ENCODE measurements at regions not wholly inside any gene's neighbourhood (a gene's known extent, or its start where the extent isn't known, plus 50 kb on each side); places are given as distances from the start of the nearest gene placed in this dataset.

- H3K27ac Mint-ChIP-seq: no peak overlapping the region
- no peak for TF ChIP-seq CTCF (conservative IDR thresholded peaks at IDR 0.05)
- DNase-seq (ENCODE audit: extremely low spot score, unreplicated experiment): no peak
- no peak overlapping the region for H3K4me3 Mint-ChIP-seq
- H3K36me3 Mint-ChIP-seq: no peaks in the 10 kb centered on the region
- H3K9me3 Mint-ChIP-seq: no peaks in the 10 kb centered on the region
- H3K27me3 Mint-ChIP-seq: peaks cover 39% of the 10 kb centered on the region
- H3K4me1 Mint-ChIP-seq (ENCODE audit: unreplicated experiment): peaks cover 11% of the 10 kb centered on the region
Measured at GRCh38 chr17:15048933-15049794, 216.0 kb downstream of the PMP22 start.

- no peaks in the 10 kb centered on the region for H3K36me3 Mint-ChIP-seq
- TF ChIP-seq CTCF (conservative IDR thresholded peaks at IDR 0.05): peak; percentile 19
- H3K9me3 Mint-ChIP-seq: no peaks in the 10 kb centered on the region
- H3K27ac Mint-ChIP-seq: no peak overlapping the region
- H3K4me3 Mint-ChIP-seq: no peak overlapping the region
- DNase-seq (ENCODE audit: extremely low spot score, unreplicated experiment): no peak
- H3K27me3 Mint-ChIP-seq: peaks cover 39% of the 10 kb centered on the region
- H3K4me1 Mint-ChIP-seq (ENCODE audit: unreplicated experiment): peaks cover 11% of the 10 kb centered on the region
Measured at GRCh38 chr17:15048381-15048780, 216.7 kb downstream of the PMP22 start.

- Mint-ChIP-seq H3K27ac (no peak overlapping the region), H3K36me3 (no peaks in the 10 kb centered on the region), H3K4me1 (ENCODE audit: unreplicated experiment) (peaks cover 7% of the 10 kb centered on the region), H3K4me3 (no peak overlapping the region), H3K9me3 (no peaks in the 10 kb centered on the region), H3K27me3 (peaks cover 4% of the 10 kb centered on the region)
- TF ChIP-seq CTCF (conservative IDR thresholded peaks at IDR 0.05): no peak
- DNase-seq (ENCODE audit: extremely low spot score, unreplicated experiment): no peak
Measured at GRCh38 chr17:15042311-15042710, 222.8 kb downstream of the PMP22 start.

- Mint-ChIP-seq H3K27me3 (peaks cover 11% of the 10 kb centered on the region), H3K4me3 (no peak overlapping the region), H3K36me3 (no peaks in the 10 kb centered on the region), H3K4me1 (ENCODE audit: unreplicated experiment) (peaks cover 7% of the 10 kb centered on the region), H3K9me3 (no peaks in the 10 kb centered on the region), H3K27ac (no peak overlapping the region)
- TF ChIP-seq CTCF (conservative IDR thresholded peaks at IDR 0.05): no peak
- no peak for DNase-seq (ENCODE audit: extremely low spot score, unreplicated experiment)
Measured at GRCh38 chr17:15039366-15039765, 225.8 kb downstream of the PMP22 start.

- no peaks in the 10 kb centered on the region for H3K36me3 Mint-ChIP-seq
- H3K27me3 Mint-ChIP-seq: peaks cover 11% of the 10 kb centered on the region
- H3K4me1 Mint-ChIP-seq (ENCODE audit: unreplicated experiment): peaks cover 7% of the 10 kb centered on the region
- DNase-seq (ENCODE audit: extremely low spot score, unreplicated experiment): no peak
- no peaks in the 10 kb centered on the region for H3K9me3 Mint-ChIP-seq
- no peak overlapping the region for H3K27ac Mint-ChIP-seq
- no peak for TF ChIP-seq CTCF (conservative IDR thresholded peaks at IDR 0.05)
- no peak overlapping the region for H3K4me3 Mint-ChIP-seq
Measured at GRCh38 chr17:15038656-15039055, 226.5 kb downstream of the PMP22 start.

Data from type B pancreatic cell (in vitro differentiated cells).